A549 (cell line): ENCODE measurements at regions not wholly inside any gene's neighbourhood (a gene's known extent, or its start where the extent isn't known, plus 50 kb on each side); places are given as distances from the start of the nearest gene placed in this dataset.

Experiments
- ATAC-seq, 2 experiments: fragments of 200-7000 bp in 1 of 2; fragments of >200 bp in 1 of 2; cut with Nextera tagmentation in 1 of 2; cut with Tn5 transposase in 1 of 2; 3 replicates each; pipeline versions ENCODE4 v1.8.0 to v1.9.1; 2018 to 2020; ENCODE audit warnings: mild to moderate bottlenecking in 1 of 2, moderate library complexity in 1 of 2
- CTCF ChIA-PET: fragments of 300-600 bp; sonication (Branson Sonifier 250); formaldehyde crosslinking; extraction: SDS; loops from one replicate; lab custom pipeline; 2021; ENCODE audit warnings: antibody characterized with exemption, inconsistent platforms; lab: Yijun Ruan, JAX
- POLR2A ChIA-PET: fragments of 350-600 bp; formaldehyde crosslinking; extraction: SDS; loops from one replicate; lab custom pipeline; 2021; ENCODE audit warnings: antibody characterized with exemption, inconsistent platforms; lab: Yijun Ruan, JAX
- DNase-seq, 2 experiments: peaks; one replicate each; pipeline versions ENCODE4 v3.0.0 to v3.0.0-alpha.2; 2011 to 2016; ENCODE audit warnings: low read depth in 1 of 2, low spot score in 1 of 2
- FAIRE-seq: peaks from 2 replicates; lab custom pipeline; 2011; peaks lifted over from hg19 to GRCh38; lab: Jason Lieb, UNC
- H3K27ac ChIP-seq, 2 experiments: fragments of >200 bp; sonication (Bioruptor Twin); formaldehyde crosslinking; 3 replicates each; pipeline ENCODE4 v1.5.1; 2016 to 2017
- H3K4me1 ChIP-seq: fragments of >200 bp; sonication (Bioruptor Twin); formaldehyde crosslinking; 3 replicates; pipeline ENCODE4 v1.6.1; 2016
- H3K4me2 ChIP-seq: fragments of >200 bp; sonication (Bioruptor Twin); formaldehyde crosslinking; 3 replicates; pipeline ENCODE4 v1.6.1; 2016
- H3K4me3 ChIP-seq: fragments of >200 bp; sonication (Bioruptor Twin); formaldehyde crosslinking; 3 replicates; pipeline ENCODE4 v1.5.1; 2016
- H3K9me3 ChIP-seq: fragments of >200 bp; sonication (Bioruptor Twin); formaldehyde crosslinking; 3 replicates; pipeline ENCODE4 v1.6.1; 2016
- ATOH8 ChIP-seq: fragments of 250-450 bp; sonication (Bioruptor Pico); IDR thresholded peaks from 2 replicates; pipeline ENCODE4 v1.5.0; 2020; ENCODE audit warnings: low read depth, mild to moderate bottlenecking, moderate library complexity
- CBX2 ChIP-seq: fragments of 200-600 bp; sonication (generic); IDR thresholded peaks from 2 replicates; pipeline ENCODE4 v1.6.1; 2016; ENCODE audit warnings: low read depth, mild to moderate bottlenecking, borderline replicate concordance
- E2F6 ChIP-seq: IDR thresholded peaks from 2 replicates; pipeline ENCODE4 v1.6.1; 2012; ENCODE audit warnings: low read depth, borderline replicate concordance
- EHMT2 ChIP-seq: fragments of 200-600 bp; sonication (generic); IDR thresholded peaks from 2 replicates; pipeline ENCODE4 v1.6.1; 2016; ENCODE audit warnings: antibody characterized with exemption, low read depth, mild to moderate bottlenecking, moderate library complexity
- EP300 ChIP-seq, 2 experiments: fragments of >200 bp; sonication (Bioruptor Twin); formaldehyde crosslinking; IDR thresholded peaks; 2 replicates in 1 of 2; 3 replicates in 1 of 2; pipeline ENCODE4 v1.6.1; 2016 to 2017
- FOSB ChIP-seq: fragments of 250-450 bp; sonication (Bioruptor Pico); IDR thresholded peaks from 2 replicates; pipeline ENCODE4 v1.5.0; 2020; ENCODE audit warnings: mild to moderate bottlenecking, moderate library complexity
- FOSL2 ChIP-seq, 2 experiments: fragments of 450-650 bp in 1 of 2; fragments of >200 bp in 1 of 2; sonication (Bioruptor Twin) in 1 of 2; formaldehyde crosslinking; IDR thresholded peaks; 2 replicates each; pipeline versions ENCODE4 v1.5.0 to v1.6.1; 2016 to 2020; ENCODE audit warnings: mild to moderate bottlenecking in 1 of 2, moderate library complexity in 1 of 2
- HDAC2 ChIP-seq: fragments of 200-600 bp; sonication (generic); IDR thresholded peaks from 2 replicates; pipeline ENCODE4 v1.6.1; 2016
- HES2 ChIP-seq: fragments of >200 bp; sonication (Bioruptor Twin); formaldehyde crosslinking; IDR thresholded peaks from 2 replicates; pipeline ENCODE4 v1.6.1; 2016
- HOXB5 ChIP-seq: fragments of 250-450 bp; sonication (Bioruptor Pico); IDR thresholded peaks from 2 replicates; pipeline ENCODE4 v1.5.0; 2020; ENCODE audit warnings: mild to moderate bottlenecking, moderate library complexity
- KDM1A ChIP-seq: fragments of 200-600 bp; sonication (generic); IDR thresholded peaks from 2 replicates; pipeline ENCODE4 v1.6.1; 2016; ENCODE audit warnings: low read depth, mild to moderate bottlenecking
- KDM5A ChIP-seq: fragments of 200-600 bp; sonication (generic); IDR thresholded peaks from 2 replicates; pipeline ENCODE4 v1.6.1; 2016; ENCODE audit warnings: antibody characterized with exemption, mild to moderate bottlenecking
- MAX ChIP-seq: IDR thresholded peaks from 2 replicates; pipeline ENCODE4 v1.6.1; 2012
- MAZ ChIP-seq: fragments of 150-350 bp; IDR thresholded peaks from 2 replicates; pipeline ENCODE4 v1.6.1; 2014; ENCODE audit warnings: antibody characterized with exemption, low read depth, low read length, borderline replicate concordance
- NFE2L2 ChIP-seq: fragments of 150-350 bp; conservative IDR thresholded peaks from 2 replicates; pipeline ENCODE4 v1.6.1; 2014; ENCODE audit warnings: low read length
- NPAS2 ChIP-seq: fragments of 250-450 bp; sonication (Bioruptor Pico); IDR thresholded peaks from 2 replicates; pipeline ENCODE4 v1.8.0; 2022; ENCODE audit warnings: mild to moderate bottlenecking, moderate library complexity, borderline replicate concordance
- POLR2A ChIP-seq: IDR thresholded peaks from 2 replicates; pipeline ENCODE4 v1.6.1; 2012; ENCODE audit warnings: mild to moderate bottlenecking, low read length
- POLR2AphosphoS2 ChIP-seq: conservative IDR thresholded peaks from 2 replicates; pipeline ENCODE4 v1.6.1; 2012; ENCODE audit warnings: low read length, improper control_type of control experiment, inconsistent platforms
- RAD21 ChIP-seq, 2 experiments: fragments of >200 bp in 1 of 2; sonication (Bioruptor Twin) in 1 of 2; formaldehyde crosslinking in 1 of 2; IDR thresholded peaks in 1 of 2; conservative IDR thresholded peaks in 1 of 2; 2 replicates in 1 of 2; 3 replicates in 1 of 2; pipeline ENCODE4 v1.6.1; 2012 to 2018; ENCODE audit warnings: inconsistent platforms in 1 of 2
- RARB ChIP-seq: fragments of 250-450 bp; sonication (Bioruptor Pico); IDR thresholded peaks from 2 replicates; pipeline ENCODE4 v1.8.0; 2021; ENCODE audit warnings: mild to moderate bottlenecking, moderate library complexity
- RCOR1 ChIP-seq: fragments of 150-350 bp; IDR thresholded peaks from 2 replicates; pipeline ENCODE4 v1.6.1; 2014; ENCODE audit warnings: antibody characterized with exemption, low read length, low read depth
- SREBF2 ChIP-seq: fragments of 450-650 bp; IDR thresholded peaks from 2 replicates; pipeline ENCODE4 v1.6.1; 2014; ENCODE audit warnings: mild to moderate bottlenecking, moderate library complexity
- TFCP2L1 ChIP-seq: fragments of 250-450 bp; sonication (Bioruptor Pico); IDR thresholded peaks from 2 replicates; pipeline ENCODE4 v1.5.0; 2021; ENCODE audit warnings: mild to moderate bottlenecking
- TP53 ChIP-seq: fragments of 250-450 bp; sonication (Bioruptor Pico); IDR thresholded peaks from 2 replicates; pipeline ENCODE4 v1.5.0; 2021; ENCODE audit warnings: mild to moderate bottlenecking, moderate library complexity
- WGBS: methylation state at CpG from one replicate; pipeline ENCODE4 v1.1.6; 2017; ENCODE audit errors: missing lambda C conversion rate; 5-methylcytosine and 5-hydroxymethylcytosine counted together
- TF ChIP-seq, protein P1 (sequence below): fragments of >200 bp; sonication (Bioruptor Twin); formaldehyde crosslinking; IDR thresholded peaks from 3 replicates; pipeline ENCODE4 v1.5.1; 2016
- TF ChIP-seq, protein P2 (sequence below): IDR thresholded peaks from 2 replicates; pipeline ENCODE4 v1.6.1; 2012

DNA sequence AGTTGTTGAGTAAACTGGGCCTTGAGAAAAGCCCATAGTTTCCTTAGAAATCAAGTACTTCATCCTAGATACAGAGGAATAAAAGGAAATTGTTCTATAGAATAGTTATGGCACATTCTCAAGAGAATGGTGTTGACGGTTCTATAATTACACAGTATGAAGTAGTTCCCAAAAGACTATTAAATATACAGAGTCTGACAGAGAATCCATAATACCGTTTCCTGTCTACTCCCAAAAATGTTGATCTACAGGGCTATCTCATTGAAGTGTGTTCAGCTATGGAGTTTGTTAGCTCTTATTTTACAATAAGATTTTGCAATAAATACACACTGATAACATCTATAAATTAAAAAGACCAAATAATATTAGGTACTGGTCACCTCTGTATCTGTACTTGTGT lies 799.7 kb downstream of the RPS29 start:
- ATAC-seq: no peak
- no peaks in the 10 kb centered on the region for H3K9me3 ChIP-seq

DNA sequence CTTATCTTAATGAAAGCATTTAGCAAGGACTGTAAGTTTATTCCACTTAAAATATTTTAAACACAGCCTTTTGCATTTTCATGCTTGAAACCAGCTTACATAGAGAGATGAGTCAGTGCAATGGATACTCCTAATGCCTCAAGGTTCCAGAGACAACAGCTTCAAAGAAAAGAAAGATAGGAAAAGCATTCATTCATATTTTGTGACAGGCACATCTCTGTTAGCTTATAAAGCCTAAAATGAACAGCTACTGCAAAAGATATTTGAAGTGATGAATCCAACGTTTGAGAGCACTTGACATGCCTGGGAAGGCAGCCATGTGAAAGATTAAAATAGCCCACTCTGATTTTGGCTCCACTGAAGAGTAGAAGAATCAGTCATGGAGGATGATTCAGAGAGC lies 814.5 kb downstream of the RPS29 start:
- Histone ChIP-seq H3K27ac (no peak overlapping the region), H3K4me1 (no peaks in the 10 kb centered on the region), H3K4me2 (no peak overlapping the region), H3K9me3 (no peaks in the 10 kb centered on the region), H3K4me3 (no peak overlapping the region)
- no peak for TF ChIP-seq TP53 (CRISPR knock-in tag)
- TF ChIP-seq HES2: no peak
- TF ChIP-seq SREBF2: no peak
- TF ChIP-seq NFE2L2: no peak
- TF ChIP-seq EHMT2: no peak
- no peak for TF ChIP-seq RCOR1
- TF ChIP-seq POLR2A: no peak
- TF ChIP-seq RAD21 (conservative IDR thresholded peaks at IDR 0.05 in 1 of 2, IDR thresholded peaks at IDR 0.05 in 1 of 2): no peak
- no peak for TF ChIP-seq KDM1A
- no peak for TF ChIP-seq RARB
- ATAC-seq: no peak
- no peak for FAIRE-seq
- ChIA-PET POLR2A (no interaction called here), CTCF (interaction anchor here (1.0 kb wide), 1 partner anchor 81 kb away, joined by 3 read pairs; no protein-coding TSS in a partner anchor)
- no peak for DNase-seq
- 0% methylated on average over 1 of the region's 1 CpG for WGBS

More for the DNA sequence above, 799.7 kb downstream of the RPS29 start:
- TF ChIP-seq MAX: no peak
- TF ChIP-seq ATOH8: no peak
- no peak for TF ChIP-seq NPAS2 (CRISPR knock-in tag)
- no peak for TF ChIP-seq FOSL2 (IDR thresholded peaks at IDR 0.05)
- TF ChIP-seq FOSL2 (CRISPR knock-in tag; IDR thresholded peaks at IDR 0.05): no peak
- TF ChIP-seq CBX2: no peak
- no peak for TF ChIP-seq HOXB5
- TF ChIP-seq MAZ: no peak
- TF ChIP-seq, protein P1, sequence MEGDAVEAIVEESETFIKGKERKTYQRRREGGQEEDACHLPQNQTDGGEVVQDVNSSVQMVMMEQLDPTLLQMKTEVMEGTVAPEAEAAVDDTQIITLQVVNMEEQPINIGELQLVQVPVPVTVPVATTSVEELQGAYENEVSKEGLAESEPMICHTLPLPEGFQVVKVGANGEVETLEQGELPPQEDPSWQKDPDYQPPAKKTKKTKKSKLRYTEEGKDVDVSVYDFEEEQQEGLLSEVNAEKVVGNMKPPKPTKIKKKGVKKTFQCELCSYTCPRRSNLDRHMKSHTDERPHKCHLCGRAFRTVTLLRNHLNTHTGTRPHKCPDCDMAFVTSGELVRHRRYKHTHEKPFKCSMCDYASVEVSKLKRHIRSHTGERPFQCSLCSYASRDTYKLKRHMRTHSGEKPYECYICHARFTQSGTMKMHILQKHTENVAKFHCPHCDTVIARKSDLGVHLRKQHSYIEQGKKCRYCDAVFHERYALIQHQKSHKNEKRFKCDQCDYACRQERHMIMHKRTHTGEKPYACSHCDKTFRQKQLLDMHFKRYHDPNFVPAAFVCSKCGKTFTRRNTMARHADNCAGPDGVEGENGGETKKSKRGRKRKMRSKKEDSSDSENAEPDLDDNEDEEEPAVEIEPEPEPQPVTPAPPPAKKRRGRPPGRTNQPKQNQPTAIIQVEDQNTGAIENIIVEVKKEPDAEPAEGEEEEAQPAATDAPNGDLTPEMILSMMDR: no peak
- TF ChIP-seq KDM5A: no peak
- TF ChIP-seq RARB: no peak
- no peak for TF ChIP-seq POLR2AphosphoS2
- no peak for TF ChIP-seq E2F6
- TF ChIP-seq, protein P2, sequence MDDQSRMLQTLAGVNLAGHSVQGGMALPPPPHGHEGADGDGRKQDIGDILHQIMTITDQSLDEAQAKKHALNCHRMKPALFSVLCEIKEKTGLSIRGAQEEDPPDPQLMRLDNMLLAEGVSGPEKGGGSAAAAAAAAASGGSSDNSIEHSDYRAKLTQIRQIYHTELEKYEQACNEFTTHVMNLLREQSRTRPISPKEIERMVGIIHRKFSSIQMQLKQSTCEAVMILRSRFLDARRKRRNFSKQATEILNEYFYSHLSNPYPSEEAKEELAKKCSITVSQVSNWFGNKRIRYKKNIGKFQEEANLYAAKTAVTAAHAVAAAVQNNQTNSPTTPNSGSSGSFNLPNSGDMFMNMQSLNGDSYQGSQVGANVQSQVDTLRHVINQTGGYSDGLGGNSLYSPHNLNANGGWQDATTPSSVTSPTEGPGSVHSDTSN: no peak
- TF ChIP-seq EP300 (IDR thresholded peaks at IDR 0.05): no peak
- TF ChIP-seq FOSB (CRISPR knock-in tag): no peak
- no peak for TF ChIP-seq HDAC2
- no peak for TF ChIP-seq TFCP2L1 (CRISPR knock-in tag)
- TF ChIP-seq, all 56 proteins: peak for 0
- H3K4me2 ChIP-seq: no peak overlapping the region
- H3K27ac ChIP-seq: no peak overlapping the region
- no peaks in the 10 kb centered on the region for H3K4me1 ChIP-seq
- 12% methylated on average over 2 of the region's 2 CpGs for WGBS
- ChIA-PET POLR2A (no interaction called here), CTCF (no interaction called here)
- no peak for DNase-seq
- no peak overlapping the region for H3K4me3 ChIP-seq
- no peak for FAIRE-seq
